ENCODE measurements at regions not wholly inside any gene's neighbourhood (a gene's known extent, or its start where the extent isn't known, plus 50 kb on each side); places are given as distances from the start of the nearest gene placed in this dataset.

GRCh38 chr3:72698154-72698917, 149.9 kb downstream of the SHQ1 start:
- peaks cover 31% of the 10 kb centered on the region for H3K4me1 ChIP-seq (ENCODE audit: control insufficient read depth, insufficient read depth, low read length, poor library complexity, severe bottlenecking)
- no peak overlapping the region for H3K4me3 ChIP-seq (ENCODE audit: extremely low read depth, insufficient read depth, low read length, poor library complexity, severe bottlenecking)
- no peaks in the 10 kb centered on the region for H3K36me3 ChIP-seq (ENCODE audit: control insufficient read depth, insufficient read depth, low read length)
- no peaks in the 10 kb centered on the region for H3K9me3 ChIP-seq (ENCODE audit: control insufficient read depth, low read length)
- H3K27ac ChIP-seq (ENCODE audit: low read depth, low read length, severe bottlenecking), result peak overlapping the region; percentile 73
- WGBS, 2 experiments (ENCODE audit: insufficient coverage in 2 of 2), result 0 to 8% methylated on average over 2 of the region's 3 CpGs

- H3K9me3 ChIP-seq (ENCODE audit: control insufficient read depth, low read length), result no peaks in the 10 kb centered on the region
- H3K36me3 ChIP-seq (ENCODE audit: control insufficient read depth, insufficient read depth, low read length), result no peaks in the 10 kb centered on the region
- 80 to 95% methylated on average over 2 of the region's 2 CpGs for WGBS, 2 experiments (ENCODE audit: insufficient coverage in 2 of 2)
- peaks cover 31% of the 10 kb centered on the region for H3K4me1 ChIP-seq (ENCODE audit: control insufficient read depth, insufficient read depth, low read length, poor library complexity, severe bottlenecking)
- peak overlapping the region; percentile 73 for H3K27ac ChIP-seq (ENCODE audit: low read depth, low read length, severe bottlenecking)
- no peak overlapping the region for H3K4me3 ChIP-seq (ENCODE audit: extremely low read depth, insufficient read depth, low read length, poor library complexity, severe bottlenecking)
Measured at GRCh38 chr3:72697717-72698116, 150.5 kb downstream of the SHQ1 start.

- WGBS, 2 experiments (ENCODE audit: insufficient coverage in 2 of 2), result 40 to 70% methylated on average over 1 to 2 of the region's 5 CpGs
- no peaks in the 10 kb centered on the region for H3K9me3 ChIP-seq (ENCODE audit: control insufficient read depth, low read length)
- peaks cover 31% of the 10 kb centered on the region for H3K4me1 ChIP-seq (ENCODE audit: control insufficient read depth, insufficient read depth, low read length, poor library complexity, severe bottlenecking)
- H3K4me3 ChIP-seq (ENCODE audit: extremely low read depth, insufficient read depth, low read length, poor library complexity, severe bottlenecking), result no peak overlapping the region
- no peak overlapping the region for H3K27ac ChIP-seq (ENCODE audit: low read depth, low read length, severe bottlenecking)
- no peaks in the 10 kb centered on the region for H3K36me3 ChIP-seq (ENCODE audit: control insufficient read depth, insufficient read depth, low read length)
Measured at GRCh38 chr3:72696815-72697214, 151.4 kb downstream of the SHQ1 start.

GRCh38 chr3:72694398-72694797, 153.8 kb downstream of the SHQ1 start:
- peaks cover 31% of the 10 kb centered on the region for H3K4me1 ChIP-seq (ENCODE audit: control insufficient read depth, insufficient read depth, low read length, poor library complexity, severe bottlenecking)
- H3K9me3 ChIP-seq (ENCODE audit: control insufficient read depth, low read length), result no peaks in the 10 kb centered on the region
- H3K4me3 ChIP-seq (ENCODE audit: extremely low read depth, insufficient read depth, low read length, poor library complexity, severe bottlenecking), result no peak overlapping the region
- no peaks in the 10 kb centered on the region for H3K36me3 ChIP-seq (ENCODE audit: control insufficient read depth, insufficient read depth, low read length)
- peak overlapping the region; percentile 46 for H3K27ac ChIP-seq (ENCODE audit: low read depth, low read length, severe bottlenecking)
- WGBS, 2 experiments (ENCODE audit: insufficient coverage in 2 of 2), result 57 to 63% methylated on average over 6 of the region's 6 CpGs

- WGBS, 2 experiments (ENCODE audit: insufficient coverage in 2 of 2), result 59 to 65% methylated on average over 6 to 8 of the region's 9 CpGs
- Histone ChIP-seq H3K9me3 (ENCODE audit: control insufficient read depth, low read length) (no peaks in the 10 kb centered on the region), H3K4me3 (ENCODE audit: extremely low read depth, insufficient read depth, low read length, poor library complexity, severe bottlenecking) (no peak overlapping the region), H3K27ac (ENCODE audit: low read depth, low read length, severe bottlenecking) (no peak overlapping the region), H3K36me3 (ENCODE audit: control insufficient read depth, insufficient read depth, low read length) (no peaks in the 10 kb centered on the region), H3K4me1 (ENCODE audit: control insufficient read depth, insufficient read depth, low read length, poor library complexity, severe bottlenecking) (peaks cover 23% of the 10 kb centered on the region)
Measured at GRCh38 chr3:72692990-72693389, 155.3 kb downstream of the SHQ1 start.

- Histone ChIP-seq H3K27ac (ENCODE audit: low read depth, low read length, severe bottlenecking) (no peak overlapping the region), H3K4me1 (ENCODE audit: control insufficient read depth, insufficient read depth, low read length, poor library complexity, severe bottlenecking) (peaks cover 17% of the 10 kb centered on the region), H3K9me3 (ENCODE audit: control insufficient read depth, low read length) (no peaks in the 10 kb centered on the region), H3K36me3 (ENCODE audit: control insufficient read depth, insufficient read depth, low read length) (no peaks in the 10 kb centered on the region), H3K4me3 (ENCODE audit: extremely low read depth, insufficient read depth, low read length, poor library complexity, severe bottlenecking) (no peak overlapping the region)
- 72 to 76% methylated on average over 2 to 3 of the region's 5 CpGs for WGBS, 2 experiments (ENCODE audit: insufficient coverage in 2 of 2)
Measured at GRCh38 chr3:72690629-72691028, 157.6 kb downstream of the SHQ1 start.

GRCh38 chr3:72682936-72683452, 165.3 kb downstream of the SHQ1 start:
- WGBS, 2 experiments (ENCODE audit: insufficient coverage in 2 of 2), result 86 to 94% methylated on average over 1 to 2 of the region's 2 CpGs
- H3K36me3 ChIP-seq (ENCODE audit: control insufficient read depth, insufficient read depth, low read length), result no peaks in the 10 kb centered on the region
- H3K4me3 ChIP-seq (ENCODE audit: extremely low read depth, insufficient read depth, low read length, poor library complexity, severe bottlenecking), result no peak overlapping the region
- H3K9me3 ChIP-seq (ENCODE audit: control insufficient read depth, low read length), result no peaks in the 10 kb centered on the region
- H3K4me1 ChIP-seq (ENCODE audit: control insufficient read depth, insufficient read depth, low read length, poor library complexity, severe bottlenecking), result no peaks in the 10 kb centered on the region
- H3K27ac ChIP-seq (ENCODE audit: low read depth, low read length, severe bottlenecking), result no peak overlapping the region

- no peak overlapping the region for H3K4me3 ChIP-seq (ENCODE audit: extremely low read depth, insufficient read depth, low read length, poor library complexity, severe bottlenecking)
- WGBS, 2 experiments (ENCODE audit: insufficient coverage in 2 of 2), result 83 to 96% methylated on average over 1 to 3 of the region's 6 CpGs
- H3K36me3 ChIP-seq (ENCODE audit: control insufficient read depth, insufficient read depth, low read length), result no peaks in the 10 kb centered on the region
- no peak overlapping the region for H3K27ac ChIP-seq (ENCODE audit: low read depth, low read length, severe bottlenecking)
- no peaks in the 10 kb centered on the region for H3K4me1 ChIP-seq (ENCODE audit: control insufficient read depth, insufficient read depth, low read length, poor library complexity, severe bottlenecking)
- no peaks in the 10 kb centered on the region for H3K9me3 ChIP-seq (ENCODE audit: control insufficient read depth, low read length)
Measured at GRCh38 chr3:72681598-72681997, 166.6 kb downstream of the SHQ1 start.

GRCh38 chr3:72680766-72681165, 167.5 kb downstream of the SHQ1 start:
- no peak overlapping the region for H3K27ac ChIP-seq (ENCODE audit: low read depth, low read length, severe bottlenecking)
- H3K4me3 ChIP-seq (ENCODE audit: extremely low read depth, insufficient read depth, low read length, poor library complexity, severe bottlenecking), result no peak overlapping the region
- no peaks in the 10 kb centered on the region for H3K4me1 ChIP-seq (ENCODE audit: control insufficient read depth, insufficient read depth, low read length, poor library complexity, severe bottlenecking)
- WGBS, 2 experiments (ENCODE audit: insufficient coverage in 2 of 2), result 81 to 82% methylated on average over 2 to 4 of the region's 4 CpGs
- H3K36me3 ChIP-seq (ENCODE audit: control insufficient read depth, insufficient read depth, low read length), result no peaks in the 10 kb centered on the region
- no peaks in the 10 kb centered on the region for H3K9me3 ChIP-seq (ENCODE audit: control insufficient read depth, low read length)

GRCh38 chr3:72679540-72680198, 168.6 kb downstream of the SHQ1 start:
- Histone ChIP-seq H3K27ac (ENCODE audit: low read depth, low read length, severe bottlenecking) (no peak overlapping the region), H3K9me3 (ENCODE audit: control insufficient read depth, low read length) (no peaks in the 10 kb centered on the region), H3K4me1 (ENCODE audit: control insufficient read depth, insufficient read depth, low read length, poor library complexity, severe bottlenecking) (no peaks in the 10 kb centered on the region), H3K36me3 (ENCODE audit: control insufficient read depth, insufficient read depth, low read length) (no peaks in the 10 kb centered on the region), H3K4me3 (ENCODE audit: extremely low read depth, insufficient read depth, low read length, poor library complexity, severe bottlenecking) (no peak overlapping the region)
- 86 to 95% methylated on average over 2 to 4 of the region's 6 CpGs for WGBS, 2 experiments (ENCODE audit: insufficient coverage in 2 of 2)

GRCh38 chr3:72678867-72679266, 169.4 kb downstream of the SHQ1 start:
- WGBS, 2 experiments (ENCODE audit: insufficient coverage in 2 of 2), result 89 to 96% methylated on average over 2 of the region's 6 CpGs
- no peak overlapping the region for H3K4me3 ChIP-seq (ENCODE audit: extremely low read depth, insufficient read depth, low read length, poor library complexity, severe bottlenecking)
- no peaks in the 10 kb centered on the region for H3K36me3 ChIP-seq (ENCODE audit: control insufficient read depth, insufficient read depth, low read length)
- H3K9me3 ChIP-seq (ENCODE audit: control insufficient read depth, low read length), result no peaks in the 10 kb centered on the region
- no peaks in the 10 kb centered on the region for H3K4me1 ChIP-seq (ENCODE audit: control insufficient read depth, insufficient read depth, low read length, poor library complexity, severe bottlenecking)
- no peak overlapping the region for H3K27ac ChIP-seq (ENCODE audit: low read depth, low read length, severe bottlenecking)
